SK-N-SH treated with all-trans-retinoic acid at 6 μM for 48 hours (cell line): ENCODE measurements at regions not wholly inside any gene's neighbourhood (a gene's known extent, or its start where the extent isn't known, plus 50 kb on each side); places are given as distances from the start of the nearest gene placed in this dataset.

Experiments
- ATAC-seq: fragments of 200-7000 bp; cut with Tn5 transposase; 3 replicates; pipeline ENCODE4 v1.9.1; 2020; ENCODE audit warnings: mild to moderate bottlenecking, moderate library complexity
- ARNTL ChIP-seq: fragments of 450-650 bp; formaldehyde crosslinking; IDR thresholded peaks from 2 replicates; pipeline ENCODE4 v1.5.0; 2020; ENCODE audit warnings: low read depth, mild to moderate bottlenecking, moderate library complexity, borderline replicate concordance
- BACH2 ChIP-seq: fragments of 250-450 bp; sonication (Bioruptor Pico); IDR thresholded peaks from 2 replicates; pipeline ENCODE4 v1.9.0; 2021; ENCODE audit warnings: mild to moderate bottlenecking, borderline replicate concordance
- ESRRG ChIP-seq: fragments of 250-450 bp; sonication (Bioruptor Pico); IDR thresholded peaks from 2 replicates; pipeline ENCODE4 v1.6.1; 2021; ENCODE audit warnings: mild to moderate bottlenecking
- GLIS3 ChIP-seq: fragments of 250-450 bp; sonication (Bioruptor Pico); IDR thresholded peaks from 2 replicates; pipeline ENCODE4 v1.5.0; 2020; ENCODE audit warnings: mild to moderate bottlenecking, moderate library complexity
- ISL1 ChIP-seq: fragments of 250-450 bp; sonication (Bioruptor Pico); IDR thresholded peaks from 2 replicates; pipeline ENCODE4 v2.1.2; 2022; ENCODE audit warnings: mild to moderate bottlenecking, moderate library complexity
- OSR1 ChIP-seq: fragments of 250-450 bp; sonication (Bioruptor Pico); IDR thresholded peaks from 2 replicates; pipeline ENCODE4 v1.8.0; 2022; ENCODE audit warnings: moderate library complexity, mild to moderate bottlenecking, inconsistent platforms
- PPARA ChIP-seq: fragments of 250-450 bp; sonication (Bioruptor Pico); IDR thresholded peaks from 2 replicates; pipeline ENCODE4 v1.5.0; 2020; ENCODE audit warnings: mild to moderate bottlenecking, borderline replicate concordance
- RARB ChIP-seq: fragments of 250-450 bp; sonication (Bioruptor Pico); IDR thresholded peaks from 2 replicates; pipeline ENCODE4 v1.8.0; 2021; ENCODE audit warnings: mild to moderate bottlenecking, moderate library complexity
- SNAI2 ChIP-seq: fragments of 250-450 bp; sonication (Bioruptor Pico); IDR thresholded peaks from 2 replicates; pipeline ENCODE4 v1.5.0; 2020; ENCODE audit warnings: mild to moderate bottlenecking, moderate library complexity
- TCF4 ChIP-seq: fragments of 250-450 bp; sonication (Bioruptor Pico); IDR thresholded peaks from 2 replicates; pipeline ENCODE4 v1.8.0; 2021; ENCODE audit warnings: mild to moderate bottlenecking, moderate library complexity, borderline replicate concordance
- TOX ChIP-seq: fragments of 250-450 bp; sonication (Bioruptor Pico); IDR thresholded peaks from 2 replicates; pipeline ENCODE4 v1.8.0; 2021; ENCODE audit warnings: mild to moderate bottlenecking, moderate library complexity, borderline replicate concordance
- ZC3H10 ChIP-seq: fragments of 250-450 bp; sonication (Bioruptor Pico); IDR thresholded peaks from 2 replicates; pipeline ENCODE4 v1.5.1; 2021; ENCODE audit warnings: mild to moderate bottlenecking, moderate library complexity
- ZFP3 ChIP-seq: fragments of 250-450 bp; sonication (Bioruptor Pico); IDR thresholded peaks from 2 replicates; pipeline ENCODE4 v1.5.0; 2020; ENCODE audit warnings: mild to moderate bottlenecking, moderate library complexity
- ZFP30 ChIP-seq: fragments of 450-650 bp; formaldehyde crosslinking; IDR thresholded peaks from 2 replicates; pipeline ENCODE4 v1.5.0; 2022; ENCODE audit warnings: mild to moderate bottlenecking, moderate library complexity
- ZNF565 ChIP-seq: fragments of 450-650 bp; formaldehyde crosslinking; conservative IDR thresholded peaks from 2 replicates; pipeline ENCODE4 v1.5.0; 2020; ENCODE audit warnings: low read depth, mild to moderate bottlenecking, moderate library complexity
- ZNF70 ChIP-seq: fragments of 450-650 bp; formaldehyde crosslinking; IDR thresholded peaks from 2 replicates; pipeline ENCODE4 v1.5.0; 2020; ENCODE audit warnings: mild to moderate bottlenecking, moderate library complexity
- ZNF8 ChIP-seq: fragments of 450-650 bp; formaldehyde crosslinking; IDR thresholded peaks from 2 replicates; pipeline ENCODE4 v1.5.0; 2020; ENCODE audit warnings: mild to moderate bottlenecking, moderate library complexity
- TF ChIP-seq, protein P1 (sequence below): fragments of 250-450 bp; sonication (Bioruptor Pico); IDR thresholded peaks from 2 replicates; pipeline ENCODE4 v1.8.0; 2020; ENCODE audit warnings: mild to moderate bottlenecking, moderate library complexity, borderline replicate concordance
- TF ChIP-seq, protein P2 (sequence below): fragments of 250-450 bp; sonication (Bioruptor Pico); IDR thresholded peaks from 2 replicates; pipeline ENCODE4 v1.5.1; 2021; ENCODE audit warnings: mild to moderate bottlenecking, moderate library complexity
- TF ChIP-seq, protein P3 (sequence below): fragments of 250-450 bp; sonication (Bioruptor Pico); IDR thresholded peaks from 2 replicates; pipeline ENCODE4 v1.5.0; 2020; ENCODE audit warnings: mild to moderate bottlenecking, moderate library complexity
- TF ChIP-seq, protein P4 (sequence below): fragments of 250-450 bp; sonication (Bioruptor Pico); IDR thresholded peaks from 2 replicates; pipeline ENCODE4 v1.8.0; 2021; ENCODE audit warnings: low read depth, mild to moderate bottlenecking, moderate library complexity, borderline replicate concordance
- TF ChIP-seq, protein P5 (sequence below): fragments of 250-450 bp; sonication (Bioruptor Pico); IDR thresholded peaks from 2 replicates; pipeline ENCODE4 v1.5.1; 2020; ENCODE audit warnings: low read depth, mild to moderate bottlenecking, moderate library complexity

DNA sequence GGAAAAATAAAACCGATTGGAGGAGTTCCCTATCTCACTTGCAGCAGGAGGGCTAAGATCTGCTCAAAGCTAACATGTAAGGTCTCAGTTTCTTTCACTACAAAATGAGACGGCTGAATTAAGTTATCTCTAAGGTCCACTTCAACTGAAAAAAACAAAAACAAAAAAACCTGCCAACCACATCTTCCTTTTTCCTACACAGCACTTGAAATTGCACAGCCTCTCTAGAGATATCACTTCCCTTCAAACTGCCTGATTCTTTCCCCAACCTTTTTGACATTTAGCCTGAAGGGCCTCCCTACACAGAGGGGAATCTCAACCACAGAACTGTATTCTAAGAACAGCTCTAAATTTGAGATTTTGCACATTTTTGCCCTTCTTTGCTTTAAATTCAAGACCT is 227.9 kb upstream of the TARS1 start:
- no peak; the same call in 2 of the 3 replicates for ATAC-seq
- TF ChIP-seq ZFP30 (CRISPR knock-in tag) (no peak), ZNF70 (CRISPR knock-in tag) (no peak), OSR1 (no peak), ZC3H10 (CRISPR knock-in tag) (no peak), ZNF8 (CRISPR knock-in tag) (no peak), TOX (CRISPR knock-in tag) (no peak), RARB (CRISPR knock-in tag) (no peak), ARNTL (no peak), ESRRG (CRISPR knock-in tag) (no peak), ISL1 (CRISPR knock-in tag) (no peak)
- TF ChIP-seq, protein P1, sequence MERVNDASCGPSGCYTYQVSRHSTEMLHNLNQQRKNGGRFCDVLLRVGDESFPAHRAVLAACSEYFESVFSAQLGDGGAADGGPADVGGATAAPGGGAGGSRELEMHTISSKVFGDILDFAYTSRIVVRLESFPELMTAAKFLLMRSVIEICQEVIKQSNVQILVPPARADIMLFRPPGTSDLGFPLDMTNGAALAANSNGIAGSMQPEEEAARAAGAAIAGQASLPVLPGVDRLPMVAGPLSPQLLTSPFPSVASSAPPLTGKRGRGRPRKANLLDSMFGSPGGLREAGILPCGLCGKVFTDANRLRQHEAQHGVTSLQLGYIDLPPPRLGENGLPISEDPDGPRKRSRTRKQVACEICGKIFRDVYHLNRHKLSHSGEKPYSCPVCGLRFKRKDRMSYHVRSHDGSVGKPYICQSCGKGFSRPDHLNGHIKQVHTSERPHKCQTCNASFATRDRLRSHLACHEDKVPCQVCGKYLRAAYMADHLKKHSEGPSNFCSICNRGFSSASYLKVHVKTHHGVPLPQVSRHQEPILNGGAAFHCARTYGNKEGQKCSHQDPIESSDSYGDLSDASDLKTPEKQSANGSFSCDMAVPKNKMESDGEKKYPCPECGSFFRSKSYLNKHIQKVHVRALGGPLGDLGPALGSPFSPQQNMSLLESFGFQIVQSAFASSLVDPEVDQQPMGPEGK = no peak
- TF ChIP-seq, protein P2, sequence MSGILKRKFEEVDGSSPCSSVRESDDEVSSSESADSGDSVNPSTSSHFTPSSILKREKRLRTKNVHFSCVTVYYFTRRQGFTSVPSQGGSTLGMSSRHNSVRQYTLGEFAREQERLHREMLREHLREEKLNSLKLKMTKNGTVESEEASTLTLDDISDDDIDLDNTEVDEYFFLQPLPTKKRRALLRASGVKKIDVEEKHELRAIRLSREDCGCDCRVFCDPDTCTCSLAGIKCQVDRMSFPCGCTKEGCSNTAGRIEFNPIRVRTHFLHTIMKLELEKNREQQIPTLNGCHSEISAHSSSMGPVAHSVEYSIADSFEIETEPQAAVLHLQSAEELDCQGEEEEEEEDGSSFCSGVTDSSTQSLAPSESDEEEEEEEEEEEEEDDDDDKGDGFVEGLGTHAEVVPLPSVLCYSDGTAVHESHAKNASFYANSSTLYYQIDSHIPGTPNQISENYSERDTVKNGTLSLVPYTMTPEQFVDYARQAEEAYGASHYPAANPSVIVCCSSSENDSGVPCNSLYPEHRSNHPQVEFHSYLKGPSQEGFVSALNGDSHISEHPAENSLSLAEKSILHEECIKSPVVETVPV (CRISPR knock-in tag) = no peak
- TF ChIP-seq, protein P3, sequence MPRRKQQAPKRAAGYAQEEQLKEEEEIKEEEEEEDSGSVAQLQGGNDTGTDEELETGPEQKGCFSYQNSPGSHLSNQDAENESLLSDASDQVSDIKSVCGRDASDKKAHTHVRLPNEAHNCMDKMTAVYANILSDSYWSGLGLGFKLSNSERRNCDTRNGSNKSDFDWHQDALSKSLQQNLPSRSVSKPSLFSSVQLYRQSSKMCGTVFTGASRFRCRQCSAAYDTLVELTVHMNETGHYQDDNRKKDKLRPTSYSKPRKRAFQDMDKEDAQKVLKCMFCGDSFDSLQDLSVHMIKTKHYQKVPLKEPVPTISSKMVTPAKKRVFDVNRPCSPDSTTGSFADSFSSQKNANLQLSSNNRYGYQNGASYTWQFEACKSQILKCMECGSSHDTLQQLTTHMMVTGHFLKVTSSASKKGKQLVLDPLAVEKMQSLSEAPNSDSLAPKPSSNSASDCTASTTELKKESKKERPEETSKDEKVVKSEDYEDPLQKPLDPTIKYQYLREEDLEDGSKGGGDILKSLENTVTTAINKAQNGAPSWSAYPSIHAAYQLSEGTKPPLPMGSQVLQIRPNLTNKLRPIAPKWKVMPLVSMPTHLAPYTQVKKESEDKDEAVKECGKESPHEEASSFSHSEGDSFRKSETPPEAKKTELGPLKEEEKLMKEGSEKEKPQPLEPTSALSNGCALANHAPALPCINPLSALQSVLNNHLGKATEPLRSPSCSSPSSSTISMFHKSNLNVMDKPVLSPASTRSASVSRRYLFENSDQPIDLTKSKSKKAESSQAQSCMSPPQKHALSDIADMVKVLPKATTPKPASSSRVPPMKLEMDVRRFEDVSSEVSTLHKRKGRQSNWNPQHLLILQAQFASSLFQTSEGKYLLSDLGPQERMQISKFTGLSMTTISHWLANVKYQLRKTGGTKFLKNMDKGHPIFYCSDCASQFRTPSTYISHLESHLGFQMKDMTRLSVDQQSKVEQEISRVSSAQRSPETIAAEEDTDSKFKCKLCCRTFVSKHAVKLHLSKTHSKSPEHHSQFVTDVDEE (CRISPR knock-in tag) = no peak
- TF ChIP-seq, protein P4, sequence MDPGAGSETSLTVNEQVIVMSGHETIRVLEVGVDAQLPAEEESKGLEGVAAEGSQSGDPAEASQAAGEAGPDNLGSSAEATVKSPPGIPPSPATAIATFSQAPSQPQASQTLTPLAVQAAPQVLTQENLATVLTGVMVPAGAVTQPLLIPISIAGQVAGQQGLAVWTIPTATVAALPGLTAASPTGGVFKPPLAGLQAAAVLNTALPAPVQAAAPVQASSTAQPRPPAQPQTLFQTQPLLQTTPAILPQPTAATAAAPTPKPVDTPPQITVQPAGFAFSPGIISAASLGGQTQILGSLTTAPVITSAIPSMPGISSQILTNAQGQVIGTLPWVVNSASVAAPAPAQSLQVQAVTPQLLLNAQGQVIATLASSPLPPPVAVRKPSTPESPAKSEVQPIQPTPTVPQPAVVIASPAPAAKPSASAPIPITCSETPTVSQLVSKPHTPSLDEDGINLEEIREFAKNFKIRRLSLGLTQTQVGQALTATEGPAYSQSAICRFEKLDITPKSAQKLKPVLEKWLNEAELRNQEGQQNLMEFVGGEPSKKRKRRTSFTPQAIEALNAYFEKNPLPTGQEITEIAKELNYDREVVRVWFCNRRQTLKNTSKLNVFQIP (CRISPR knock-in tag) = no peak

DNA sequence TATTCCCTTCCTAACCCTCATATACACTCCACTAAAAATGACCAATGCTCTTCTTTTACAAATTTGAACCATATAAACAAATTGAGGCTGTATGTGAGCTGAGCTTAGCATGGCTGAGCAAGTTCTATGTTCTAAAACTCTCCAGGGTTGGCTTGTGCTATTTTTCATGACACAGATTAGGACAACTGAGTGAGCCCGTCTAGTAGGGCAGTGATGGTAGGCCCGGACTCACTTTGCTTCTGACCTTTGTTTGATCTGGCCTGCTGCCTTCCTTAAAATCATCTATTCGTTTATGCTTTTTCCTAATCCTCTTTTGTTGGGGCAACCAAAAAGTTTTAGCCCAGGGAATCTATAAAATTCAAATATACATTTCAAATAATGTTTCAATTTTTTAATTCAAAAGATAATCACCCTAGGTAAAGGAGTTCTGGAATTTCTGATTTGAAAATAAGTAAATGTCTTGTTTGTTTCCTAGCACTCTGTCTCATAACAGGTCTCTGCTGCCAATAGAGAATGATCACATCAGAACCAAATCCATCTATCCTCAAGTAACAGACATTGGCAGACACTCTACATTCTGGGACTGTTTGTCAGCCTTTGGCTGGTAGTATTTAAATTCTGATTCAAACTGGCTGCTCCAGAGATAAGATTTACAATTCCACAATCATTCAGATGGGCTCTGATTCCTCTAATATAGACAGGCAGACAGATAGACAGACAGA is 217.0 kb upstream of the TARS1 start:
- ATAC-seq = peak; percentile 58
- no peak for TF ChIP-seq RARB (CRISPR knock-in tag)
- no peak for TF ChIP-seq BACH2 (CRISPR knock-in tag)
- no peak for TF ChIP-seq TCF4
- TF ChIP-seq, protein P2 (CRISPR knock-in tag) = no peak
- no peak for TF ChIP-seq ESRRG (CRISPR knock-in tag)
- no peak for TF ChIP-seq ZFP3 (CRISPR knock-in tag)
- TF ChIP-seq ZC3H10 (CRISPR knock-in tag) = no peak
- TF ChIP-seq, protein P1 = no peak
- no peak for TF ChIP-seq ZNF565 (CRISPR knock-in tag)
- TF ChIP-seq TOX (CRISPR knock-in tag) = no peak
- TF ChIP-seq, protein P4 (CRISPR knock-in tag) = no peak
- TF ChIP-seq GLIS3 (CRISPR knock-in tag) = no peak
- no peak for TF ChIP-seq PPARA (CRISPR knock-in tag)
- no peak for TF ChIP-seq ZFP30 (CRISPR knock-in tag)
- TF ChIP-seq, protein P5, sequence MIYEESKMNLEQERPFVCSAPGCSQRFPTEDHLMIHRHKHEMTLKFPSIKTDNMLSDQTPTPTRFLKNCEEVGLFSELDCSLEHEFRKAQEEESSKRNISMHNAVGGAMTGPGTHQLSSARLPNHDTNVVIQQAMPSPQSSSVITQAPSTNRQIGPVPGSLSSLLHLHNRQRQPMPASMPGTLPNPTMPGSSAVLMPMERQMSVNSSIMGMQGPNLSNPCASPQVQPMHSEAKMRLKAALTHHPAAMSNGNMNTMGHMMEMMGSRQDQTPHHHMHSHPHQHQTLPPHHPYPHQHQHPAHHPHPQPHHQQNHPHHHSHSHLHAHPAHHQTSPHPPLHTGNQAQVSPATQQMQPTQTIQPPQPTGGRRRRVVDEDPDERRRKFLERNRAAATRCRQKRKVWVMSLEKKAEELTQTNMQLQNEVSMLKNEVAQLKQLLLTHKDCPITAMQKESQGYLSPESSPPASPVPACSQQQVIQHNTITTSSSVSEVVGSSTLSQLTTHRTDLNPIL (CRISPR knock-in tag) = no peak
- no peak for TF ChIP-seq SNAI2 (CRISPR knock-in tag)
- no peak for TF ChIP-seq ZNF8 (CRISPR knock-in tag)
- TF ChIP-seq ZNF70 (CRISPR knock-in tag) = no peak
- no peak for TF ChIP-seq ISL1 (CRISPR knock-in tag)
